ENCODE measurements at regions not wholly inside any gene's neighbourhood (a gene's known extent, or its start where the extent isn't known, plus 50 kb on each side); places are given as distances from the start of the nearest gene placed in this dataset.

DNA sequence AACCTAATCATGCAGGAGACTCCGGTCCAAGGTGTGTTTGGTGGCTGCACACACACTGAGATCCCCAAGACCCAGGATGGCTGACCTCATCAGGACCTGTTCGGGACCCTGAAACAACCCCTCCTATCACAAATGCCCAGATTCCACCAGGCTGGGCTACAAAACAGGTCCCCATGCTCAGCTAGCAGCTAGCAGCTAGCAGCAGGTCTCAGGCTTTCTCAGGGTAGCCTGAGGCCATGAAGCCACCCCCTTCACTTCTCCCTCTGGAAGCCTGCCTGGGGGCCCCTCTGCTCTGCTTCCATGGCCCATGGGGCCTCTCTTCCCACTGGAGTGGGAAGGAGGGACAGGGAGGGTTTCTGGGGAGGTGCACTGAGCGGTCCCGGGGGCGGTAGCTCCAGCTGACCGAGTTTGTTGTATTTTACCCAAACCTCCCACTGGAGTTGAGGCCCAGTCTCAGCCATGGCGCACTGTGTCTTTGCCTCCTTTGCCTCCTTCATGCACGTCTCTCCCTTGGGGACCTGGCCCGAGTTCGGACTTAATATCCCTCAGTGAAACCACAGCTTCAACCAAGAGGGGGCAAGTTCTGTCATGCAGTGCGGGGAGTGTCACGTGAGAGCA lies 95.1 kb upstream of the GPR26 start:
- no peak for DNase-seq (ENCODE audit: low read depth)

DNA sequence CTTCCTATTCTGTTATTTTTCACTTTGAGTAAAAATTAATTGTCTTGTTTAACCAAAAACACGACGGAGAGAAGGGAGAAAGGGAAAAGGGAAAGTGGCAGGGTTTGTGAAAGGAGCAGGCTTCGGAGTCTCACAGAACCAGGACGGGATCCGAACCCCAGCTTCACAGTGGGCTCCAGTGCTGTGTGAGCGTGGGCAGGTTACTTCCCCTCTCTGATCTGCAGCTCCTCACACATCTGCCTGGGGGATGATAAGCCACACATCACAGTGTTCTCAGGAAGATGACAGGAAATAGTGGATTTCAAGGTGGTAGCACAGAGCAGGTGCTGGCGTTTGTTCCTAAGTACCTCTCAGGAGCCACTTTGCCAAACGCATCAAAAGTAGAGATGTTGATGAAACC lies 94.2 kb upstream of the GPR26 start:
- DNase-seq (ENCODE audit: low read depth), result no peak

DNA sequence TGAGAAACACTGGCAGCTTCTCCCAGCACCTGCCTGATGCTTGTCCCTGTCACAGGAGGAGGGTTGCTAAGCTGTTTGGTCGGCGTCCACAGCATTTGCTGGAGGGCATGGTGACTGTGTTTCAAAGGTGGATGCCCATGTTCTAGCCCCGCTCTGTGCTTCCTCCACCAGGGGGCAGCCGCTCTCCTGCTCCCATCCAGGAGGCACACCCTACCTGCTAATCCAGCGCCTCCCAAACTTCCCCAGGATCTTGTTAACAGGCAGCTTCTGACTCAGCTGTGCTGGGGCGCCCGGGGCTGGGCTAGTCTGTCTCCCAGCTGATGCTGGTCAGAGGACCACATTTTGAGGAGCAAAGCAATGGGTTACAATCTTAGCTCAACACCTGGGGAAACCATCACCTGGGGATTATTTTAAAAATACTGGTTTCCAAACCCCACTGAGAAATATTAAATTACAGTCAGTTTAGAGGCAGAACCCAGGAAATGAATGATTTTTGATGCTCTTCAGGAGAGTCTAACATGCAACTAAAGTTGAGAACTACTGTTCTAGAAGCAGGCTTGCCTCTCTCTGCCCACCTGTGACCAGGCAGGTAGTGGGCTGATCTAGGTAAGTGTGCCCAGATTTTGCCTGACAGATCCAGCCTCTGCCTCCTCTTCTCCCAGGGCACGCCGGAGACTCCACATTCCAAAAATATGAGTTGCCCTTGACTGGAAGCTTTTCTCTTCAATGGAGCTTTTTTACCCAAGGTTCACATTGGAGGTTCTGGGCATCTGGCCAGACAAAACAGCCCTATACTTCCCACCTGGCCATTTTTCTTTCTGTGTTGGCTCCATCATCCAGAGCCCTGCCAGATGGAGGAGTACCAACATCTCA lies 92.7 kb upstream of the GPR26 start:
- DNase-seq (ENCODE audit: low read depth), result peak; percentile 50

- DNase-seq (ENCODE audit: low read depth), result no peak
Observed at GRCh38 chr10:123574109-123574698, 92.0 kb upstream of the GPR26 start.

- DNase-seq (ENCODE audit: low read depth), result no peak
Observed at GRCh38 chr10:123575105-123575504, 91.0 kb upstream of the GPR26 start.

DNA sequence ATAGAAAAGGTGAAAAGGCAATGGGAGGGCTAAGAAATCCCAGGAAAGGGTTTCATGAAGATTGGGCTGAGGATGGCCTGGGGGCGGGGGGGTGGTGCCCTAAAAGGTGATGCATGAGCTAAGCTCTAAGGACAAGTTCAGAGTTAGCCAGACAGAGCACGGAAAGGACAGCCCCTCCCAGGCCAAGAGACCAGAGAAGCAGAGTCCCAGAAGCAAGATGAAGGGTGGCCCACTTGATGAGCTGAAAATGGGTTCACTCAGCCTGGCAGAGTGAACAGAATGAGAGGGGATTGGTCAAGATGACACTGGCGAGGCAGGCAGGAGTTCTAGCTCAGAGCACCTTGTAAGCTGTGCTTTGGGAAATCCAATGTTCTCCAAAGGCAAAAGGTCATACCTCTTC lies 89.4 kb upstream of the GPR26 start:
- DNase-seq (ENCODE audit: low read depth), result no peak

DNA sequence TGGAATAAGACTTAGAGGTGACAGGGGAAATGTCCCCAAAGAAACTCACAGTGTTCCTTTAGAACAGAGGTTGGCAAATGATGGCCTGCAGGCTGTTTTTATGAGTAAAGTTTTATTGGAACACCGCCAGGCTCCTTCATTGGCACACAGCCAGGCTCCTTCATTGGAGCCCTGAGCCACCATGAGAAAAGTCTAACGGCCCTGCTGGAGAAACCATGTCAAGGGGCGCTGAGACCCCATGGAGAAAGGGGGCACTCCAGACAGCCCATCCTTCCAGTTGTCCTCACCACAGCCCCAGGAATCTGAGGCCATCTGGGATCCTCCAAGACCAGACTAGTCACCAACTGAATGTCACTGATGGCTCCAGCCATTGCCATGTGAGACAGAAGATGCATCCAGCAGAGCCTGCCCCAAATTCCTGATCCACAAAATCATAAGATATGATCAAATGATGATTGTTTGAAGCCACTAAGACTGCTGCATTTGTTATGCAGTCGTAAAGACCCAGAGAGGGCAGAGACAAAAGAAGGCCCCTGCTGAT lies 88.2 kb upstream of the GPR26 start:
- no peak for DNase-seq (ENCODE audit: low read depth)

DNA sequence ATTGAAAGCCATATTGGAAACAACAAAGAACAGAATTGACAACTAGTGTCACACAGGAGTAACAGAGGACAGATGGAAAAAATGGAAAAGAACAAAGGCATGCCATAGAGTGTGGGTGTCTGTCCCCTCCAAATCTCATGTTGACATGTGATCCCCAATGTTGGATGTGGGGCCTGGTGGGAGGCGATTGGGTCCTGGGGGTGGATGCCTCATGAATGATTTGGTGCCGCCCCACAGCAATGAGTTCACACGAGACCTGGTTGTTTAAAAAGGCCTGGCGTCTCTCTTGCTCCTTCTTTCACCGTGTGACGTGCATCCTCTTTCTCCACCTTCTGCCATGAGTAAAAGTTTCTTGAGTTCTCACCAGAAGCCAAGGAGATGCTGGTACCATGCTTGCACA lies 87.4 kb upstream of the GPR26 start:
- no peak for DNase-seq (ENCODE audit: low read depth)

GRCh38 chr10:123579675-123580074 lies 86.5 kb upstream of the GPR26 start:
- DNase-seq (ENCODE audit: low read depth), result no peak

GRCh38 chr10:123580426-123580825 lies 85.7 kb upstream of the GPR26 start:
- no peak for DNase-seq (ENCODE audit: low read depth)

DNA sequence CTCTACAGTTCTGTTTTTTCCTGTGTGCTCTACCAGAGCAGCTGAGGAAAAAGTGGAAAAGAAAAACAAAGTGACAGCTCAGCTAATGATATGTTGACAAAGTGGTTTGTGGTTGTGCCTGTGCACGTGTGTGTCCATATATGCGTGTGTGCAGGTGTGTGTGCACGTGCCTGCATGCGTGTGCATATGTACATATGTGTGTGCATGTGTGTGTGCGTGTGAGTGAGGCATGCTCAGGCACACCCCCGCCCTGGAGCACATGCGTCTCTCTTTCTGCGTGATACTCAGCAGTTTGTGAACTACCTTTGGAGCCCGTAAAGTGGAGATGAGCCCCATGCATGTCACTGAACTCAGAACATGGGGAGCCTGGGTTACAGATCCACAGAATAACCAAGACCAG lies 84.5 kb upstream of the GPR26 start:
- DNase-seq (ENCODE audit: low read depth), result no peak

- DNase-seq (ENCODE audit: low read depth), result peak; percentile 39
Observed at GRCh38 chr10:123582084-123582989, 83.8 kb upstream of the GPR26 start.

DNA sequence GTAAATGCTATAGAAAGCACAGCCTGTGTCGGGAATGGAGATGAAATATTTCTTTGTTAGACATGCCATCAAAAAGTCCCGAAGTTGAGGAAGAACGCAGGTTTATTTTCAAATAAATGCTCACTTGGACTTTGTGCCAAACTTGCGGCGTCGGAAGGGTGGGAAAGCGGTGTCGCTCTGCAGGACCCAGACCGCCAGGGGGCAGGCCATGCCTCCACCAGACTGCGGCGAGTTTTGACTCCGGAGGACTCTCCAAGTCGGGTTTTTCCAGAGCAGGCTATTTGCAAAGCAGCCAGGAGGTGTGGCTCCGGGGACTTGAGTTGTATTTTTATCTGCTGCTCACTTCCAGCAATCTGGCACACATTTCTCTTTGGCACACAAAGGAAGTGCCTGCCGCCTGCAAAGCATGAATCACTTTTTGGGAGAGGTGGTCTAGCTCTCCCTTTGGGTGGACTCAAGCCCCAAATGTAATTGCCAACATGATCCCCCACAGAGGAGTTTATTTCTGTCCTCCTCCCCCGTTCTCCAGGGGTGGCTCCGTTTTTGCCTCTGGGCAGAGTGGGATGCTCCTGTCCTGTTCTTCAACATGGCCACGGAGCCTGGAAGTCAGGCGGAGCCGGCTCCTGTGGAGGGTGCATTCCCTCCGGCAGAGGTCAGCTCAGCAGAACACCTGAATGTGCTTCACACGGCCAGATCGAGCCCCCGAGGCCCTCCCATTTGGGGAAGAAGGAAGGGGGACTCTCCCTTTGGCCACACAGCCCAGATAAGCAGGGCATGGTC lies 82.3 kb upstream of the GPR26 start:
- DNase-seq (ENCODE audit: low read depth), result peak; percentile 27

DNA sequence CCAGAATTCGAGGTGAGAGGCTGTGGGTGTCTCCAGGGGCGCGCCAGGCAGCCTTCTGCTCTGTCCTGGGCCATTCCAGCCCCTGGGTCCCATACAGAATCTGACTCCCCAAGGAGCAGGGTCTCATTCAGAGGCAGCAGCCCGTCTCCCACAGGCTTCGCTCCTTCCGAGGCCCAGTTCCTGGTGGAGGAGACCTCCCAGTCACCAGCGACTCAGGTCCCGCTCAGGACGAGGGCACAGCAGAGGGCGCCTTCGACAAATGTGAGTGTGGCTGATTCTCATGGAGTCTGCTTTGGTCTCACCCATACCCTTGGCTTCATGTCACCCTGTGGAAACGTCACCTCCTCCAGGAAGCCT lies 81.8 kb upstream of the GPR26 start:
- DNase-seq (ENCODE audit: low read depth), result no peak

- DNase-seq (ENCODE audit: low read depth), result no peak
Observed at GRCh38 chr10:123585477-123586445, 80.4 kb upstream of the GPR26 start.

DNA sequence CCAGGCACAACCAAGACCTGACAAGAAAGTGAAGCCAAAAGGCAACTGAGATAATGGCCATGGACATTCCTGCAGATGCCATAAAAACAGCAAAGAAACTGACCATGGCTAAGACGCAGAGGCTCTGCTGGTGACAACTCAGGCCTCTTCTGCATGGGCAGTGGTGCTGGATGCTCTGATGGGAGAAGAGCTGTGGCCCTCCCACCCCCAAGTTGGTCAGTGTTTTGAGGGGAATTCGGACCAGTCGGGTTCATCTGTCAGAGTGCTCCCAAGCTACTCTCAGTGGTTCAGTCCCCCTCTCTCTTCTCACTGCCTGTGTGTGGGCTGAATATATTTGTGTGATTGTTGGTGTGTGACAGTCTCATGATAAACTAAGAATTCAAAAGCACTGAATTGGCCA lies 79.0 kb upstream of the GPR26 start:
- DNase-seq (ENCODE audit: low read depth), result no peak

DNA sequence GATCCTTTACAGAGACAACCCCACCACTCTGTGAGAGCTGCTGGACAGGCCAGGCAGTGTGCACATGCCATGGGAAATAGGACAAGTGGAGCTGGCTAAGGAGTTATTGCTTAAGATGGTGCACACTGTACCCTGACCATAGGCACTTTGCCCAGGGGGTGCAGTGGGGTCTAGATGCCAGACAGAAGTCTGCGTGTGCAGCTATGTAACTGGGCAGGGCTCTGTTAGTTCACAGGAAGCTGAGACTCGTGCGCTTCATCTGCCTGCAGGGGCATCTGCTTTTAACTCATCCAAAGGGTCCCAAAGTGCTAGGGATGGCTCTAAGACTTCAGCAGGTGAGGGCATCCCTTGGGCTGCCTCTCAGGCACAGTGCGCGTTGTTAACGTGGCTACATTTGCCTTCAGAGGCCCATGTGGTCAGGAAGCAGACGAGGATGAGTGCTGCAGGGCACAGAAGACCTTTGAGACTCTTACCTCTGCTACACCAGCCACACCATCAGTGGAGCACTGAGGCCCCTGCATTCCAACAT lies 77.7 kb upstream of the GPR26 start:
- no peak for DNase-seq (ENCODE audit: low read depth)

GRCh38 chr10:123595661-123596060 lies 70.5 kb upstream of the GPR26 start:
- DNase-seq (ENCODE audit: low read depth), result no peak

DNA sequence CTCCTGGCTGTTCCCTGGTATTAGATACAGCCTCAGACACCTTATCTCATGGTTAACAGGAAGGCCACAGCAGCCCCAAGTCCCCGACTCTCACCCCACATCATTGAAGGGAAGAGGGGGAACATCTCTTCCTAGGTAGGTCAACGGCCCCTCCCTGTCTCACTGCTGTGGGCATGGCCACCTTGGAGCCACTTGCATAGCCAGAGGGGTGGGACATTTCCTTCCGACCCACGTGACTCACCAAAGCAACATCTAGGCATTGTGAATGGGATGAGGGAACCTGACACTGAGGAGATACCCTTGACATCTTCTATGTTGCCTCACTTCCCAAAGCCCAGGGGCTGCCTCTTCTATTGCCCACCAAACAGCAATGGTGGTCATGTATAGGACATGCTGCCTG lies 68.5 kb upstream of the GPR26 start:
- DNase-seq (ENCODE audit: low read depth), result no peak
